Brain pericyte (primary cell): ENCODE measurements at regions not wholly inside any gene's neighbourhood (a gene's known extent, or its start where the extent isn't known, plus 50 kb on each side); places are given as distances from the start of the nearest gene placed in this dataset.

Experiments
- DNase-seq: peaks from one replicate; pipeline ENCODE4 v3.0.0-alpha.2; 2012; ENCODE audit warnings: low read depth, low spot score

DNA sequence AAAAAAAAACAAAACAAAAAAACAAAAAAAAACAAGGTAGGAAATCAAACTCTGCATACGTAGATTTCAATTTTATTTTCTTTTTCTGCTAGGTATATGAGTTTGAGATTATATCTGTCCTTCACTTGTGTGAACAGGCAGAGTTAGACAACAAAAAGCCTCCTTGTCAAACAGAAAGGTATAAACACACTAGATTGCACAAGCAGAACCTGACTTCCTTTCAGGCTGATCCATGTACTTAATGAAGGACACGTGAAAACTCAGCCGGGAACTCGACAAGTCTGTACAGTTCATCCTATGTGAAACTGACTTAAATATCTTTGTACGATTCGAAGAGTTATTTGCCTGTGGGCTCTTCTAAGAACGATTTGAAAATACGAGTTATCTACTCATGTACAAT is 254.1 kb downstream of the ARL4A start:
- DNase-seq: no peak

DNA sequence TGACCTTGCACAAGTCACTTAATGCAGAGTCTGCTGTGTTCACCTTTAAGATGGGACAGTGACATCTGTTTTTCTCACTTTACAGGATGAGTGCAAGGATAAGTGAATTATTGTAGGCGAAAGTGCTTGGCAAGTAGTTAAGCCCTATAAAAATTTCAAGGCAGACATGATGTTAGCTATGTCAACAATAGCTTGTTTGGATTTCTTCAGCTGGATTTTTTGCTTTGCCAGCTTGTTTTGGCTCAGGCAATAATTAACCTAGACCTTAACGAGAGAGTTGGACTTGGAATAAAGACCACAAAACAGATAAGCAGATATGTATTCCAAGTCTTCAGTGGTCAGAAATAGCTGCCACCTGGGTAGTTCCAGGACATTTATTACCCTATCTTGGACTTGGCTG is 255.2 kb downstream of the ARL4A start:
- DNase-seq: peak; percentile 25

DNA sequence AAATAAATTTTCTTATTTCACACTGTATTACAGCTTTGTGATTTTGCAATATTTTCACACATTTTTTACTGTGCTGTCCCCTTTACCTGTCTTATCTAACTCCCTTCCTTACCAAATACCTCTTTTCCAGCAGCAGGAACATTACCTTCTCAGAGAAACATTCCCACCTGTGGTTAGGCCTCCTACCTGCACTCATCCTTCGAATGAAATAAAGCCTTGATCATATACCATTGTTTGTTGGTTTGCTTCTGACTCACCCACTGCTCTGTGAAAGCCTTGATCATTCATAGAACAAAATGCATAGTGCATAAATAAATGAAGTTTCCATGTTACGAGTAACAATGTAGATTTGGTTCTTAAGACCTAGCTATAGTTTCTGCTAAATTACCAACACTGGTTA is 256.3 kb downstream of the ARL4A start:
- DNase-seq: no peak

GRCh38 chr7:12945901-12946300 is 258.5 kb downstream of the ARL4A start:
- DNase-seq: no peak

GRCh38 chr7:12947465-12947864 is 260.0 kb downstream of the ARL4A start:
- no peak for DNase-seq

GRCh38 chr7:12949060-12949931 is 261.9 kb downstream of the ARL4A start:
- DNase-seq: no peak

DNA sequence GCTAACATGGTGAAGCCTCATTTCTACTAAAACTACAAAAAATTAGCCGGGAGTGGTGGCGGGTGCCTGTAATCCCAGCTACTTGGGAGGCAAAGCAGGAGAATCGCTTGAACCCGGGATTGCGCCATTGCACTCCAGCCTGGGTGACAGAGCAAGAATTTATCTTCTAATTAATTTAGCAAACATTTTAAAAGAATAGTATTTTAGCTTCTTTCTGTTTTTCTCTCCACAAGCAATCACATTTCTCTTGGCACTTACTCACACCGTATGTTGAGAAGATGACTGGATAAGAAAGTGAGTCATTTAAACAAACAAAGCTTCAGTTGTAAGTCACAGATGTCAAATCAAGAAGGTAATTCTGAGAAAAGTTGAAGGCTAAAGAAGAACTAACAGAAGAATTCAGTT is 264.0 kb downstream of the ARL4A start:
- peak; percentile 60 for DNase-seq

DNA sequence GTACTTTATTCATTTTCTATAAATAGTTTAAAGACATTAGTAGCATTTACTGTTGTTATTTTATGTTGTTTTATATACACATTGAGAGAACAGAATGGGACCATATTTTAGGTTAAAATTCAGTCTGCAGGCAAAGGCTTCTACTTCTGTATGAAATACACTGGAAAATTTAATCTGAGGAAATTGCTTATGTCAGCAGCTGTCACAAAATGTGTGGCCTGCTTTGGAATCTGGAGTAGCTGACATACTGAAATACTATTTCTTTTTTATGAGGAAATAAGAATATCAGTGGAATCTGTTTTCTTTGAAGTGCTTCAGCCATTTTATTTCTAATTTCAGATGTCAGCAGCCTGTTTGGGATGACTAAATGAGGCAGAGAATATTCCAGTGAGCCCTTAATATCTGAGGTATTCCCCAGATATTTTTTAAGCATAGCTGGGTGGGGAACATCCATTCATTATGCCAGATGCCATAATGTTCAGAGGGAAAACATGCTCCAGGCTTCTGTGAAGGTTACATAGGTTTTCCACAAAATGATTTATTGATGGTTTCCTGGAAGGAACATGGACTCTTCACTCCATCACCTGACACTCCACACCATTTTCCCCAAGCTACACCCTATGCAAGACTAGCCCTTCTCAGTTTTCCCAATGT is 267.1 kb downstream of the ARL4A start:
- no peak for DNase-seq

DNA sequence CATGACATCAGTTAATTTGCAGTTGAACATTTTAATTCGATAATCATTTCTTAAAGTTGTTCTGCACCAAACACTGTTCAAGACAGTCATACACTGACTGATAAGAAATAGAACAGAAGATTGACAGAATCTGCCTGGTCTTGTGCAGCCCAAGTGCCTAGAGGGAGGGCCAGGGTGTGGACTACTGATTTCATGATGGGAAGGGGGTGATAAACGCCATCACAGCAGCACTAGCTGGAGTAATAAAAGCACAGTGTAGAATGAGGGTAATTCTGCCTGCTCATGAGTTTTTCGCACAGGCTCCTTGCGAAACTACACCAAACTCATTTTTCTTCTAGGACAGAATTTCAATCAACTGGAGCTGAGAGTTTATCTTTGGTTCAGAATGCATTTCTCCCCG is 270.1 kb downstream of the ARL4A start:
- no peak for DNase-seq

DNA sequence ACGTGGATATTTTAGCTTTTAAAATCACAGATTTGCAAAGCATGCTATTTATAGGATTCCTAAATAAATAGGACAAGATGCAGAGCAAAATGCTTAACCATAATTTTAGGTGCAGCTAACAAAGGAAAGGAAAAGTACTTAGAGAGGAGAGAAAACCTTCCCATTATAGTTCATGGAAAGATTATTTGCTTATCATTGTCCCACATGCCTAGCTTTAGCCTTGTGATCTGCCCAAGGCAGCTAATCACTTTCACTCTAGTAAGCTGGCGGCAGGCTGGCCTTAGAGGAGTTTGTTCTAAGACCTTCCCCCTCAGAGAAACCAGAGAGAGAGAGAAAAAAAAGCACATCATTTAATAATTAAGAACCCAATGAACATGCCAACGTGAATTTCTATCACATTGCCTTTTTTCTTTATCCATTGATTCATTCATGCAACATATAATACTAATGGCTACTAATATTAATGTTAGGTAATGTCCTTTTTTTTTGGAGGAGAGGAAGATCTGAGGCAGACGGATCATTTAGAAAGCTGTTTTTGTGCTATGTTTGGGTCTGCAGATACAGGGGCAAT is 274.6 kb downstream of the ARL4A start:
- no peak for DNase-seq

- DNase-seq: no peak
These were observed 276.0 kb downstream of the ARL4A start for GRCh38 chr7:12963435-12963834.

DNA sequence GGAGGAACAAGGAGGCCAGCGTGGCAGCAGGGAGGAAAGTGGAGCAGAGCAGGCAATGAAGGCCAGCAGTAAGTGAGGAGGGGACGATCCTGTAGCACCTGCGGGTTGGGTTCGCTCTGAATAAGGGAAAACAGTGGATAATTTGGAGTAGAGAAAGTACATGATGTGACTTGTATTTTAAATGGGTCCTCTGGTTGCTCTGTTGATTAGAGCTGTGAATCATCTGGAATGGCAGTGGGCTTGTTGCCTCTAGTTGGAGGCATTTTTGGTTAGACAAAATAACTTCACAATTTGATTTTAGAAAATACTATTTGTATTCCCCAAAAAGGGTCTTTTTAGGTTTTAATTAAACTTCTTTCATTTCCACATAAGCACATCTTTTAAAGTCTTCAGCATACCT is 277.4 kb downstream of the ARL4A start:
- no peak for DNase-seq

- no peak for DNase-seq
These were observed 278.3 kb downstream of the ARL4A start for GRCh38 chr7:12965767-12966166.

DNA sequence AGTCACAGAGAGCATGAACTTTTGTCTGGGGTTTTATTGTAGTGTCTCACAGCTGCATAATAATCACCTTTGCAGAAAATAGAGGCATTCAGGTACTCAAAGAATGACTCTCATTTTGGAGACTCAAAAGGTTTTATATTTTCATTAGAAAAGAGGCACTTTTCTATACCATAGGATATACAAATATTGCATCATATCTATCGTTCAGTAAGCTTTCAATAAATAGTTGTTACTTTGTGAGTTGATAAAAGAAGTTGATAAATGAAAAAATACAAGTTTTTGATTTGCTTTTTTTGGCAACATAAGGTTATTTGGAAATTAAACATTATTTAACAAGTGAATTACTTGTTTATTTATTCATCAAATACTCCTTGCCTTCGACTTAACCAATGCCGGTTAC is 279.9 kb downstream of the ARL4A start:
- no peak for DNase-seq

- DNase-seq: no peak
These were observed 281.5 kb downstream of the ARL4A start for GRCh38 chr7:12968836-12969422.

DNA sequence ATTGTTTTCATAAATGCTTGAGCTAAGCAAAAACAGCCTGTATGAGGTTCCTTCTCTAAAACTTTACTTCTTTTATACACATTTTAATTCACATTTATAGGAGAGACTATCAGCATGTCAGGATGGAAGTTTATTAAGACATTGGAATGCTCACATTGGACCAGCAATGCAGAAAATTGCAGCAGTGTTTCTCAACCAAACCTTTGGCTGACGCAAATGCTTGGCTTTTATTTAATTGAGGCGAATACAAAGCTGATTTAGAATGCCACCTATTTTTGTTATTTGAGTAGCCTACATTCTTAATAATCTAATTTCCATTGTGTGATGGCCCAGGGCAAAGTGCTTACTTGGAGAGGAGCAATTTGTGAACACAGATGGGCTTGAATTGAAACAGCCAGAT is 283.2 kb downstream of the ARL4A start:
- DNase-seq: no peak

DNA sequence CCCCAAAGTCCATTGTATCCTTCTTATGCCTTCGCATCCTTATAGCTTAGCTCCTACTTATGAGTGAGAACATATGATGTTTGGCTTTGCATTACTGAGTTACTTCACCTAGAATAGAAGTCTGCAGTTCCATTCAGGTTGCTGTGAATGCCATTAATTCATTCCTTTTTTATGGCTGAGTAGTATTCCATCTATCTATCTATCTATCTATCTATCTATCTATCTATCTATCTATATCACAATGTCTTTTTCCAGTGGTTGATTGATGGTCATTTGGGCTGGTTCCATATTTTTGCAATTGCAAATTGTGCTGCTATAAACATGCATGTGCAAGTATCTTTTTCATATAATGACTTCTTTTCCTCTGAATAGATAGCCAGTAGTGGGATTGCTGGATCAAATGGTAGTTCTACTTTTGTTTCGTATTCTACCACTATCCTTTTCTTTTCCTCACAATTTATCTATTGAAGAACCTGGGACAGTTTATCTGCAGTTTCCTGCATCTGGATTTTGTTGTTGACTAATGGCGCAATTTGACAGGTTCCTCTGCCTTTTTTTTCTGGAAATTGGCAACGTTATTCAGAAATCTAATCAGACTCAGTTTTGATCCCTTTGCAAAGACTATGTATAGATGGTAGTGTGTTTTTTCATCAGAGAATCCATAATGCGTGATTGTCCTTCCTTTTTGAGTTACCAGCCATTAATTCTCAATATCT is 287.2 kb downstream of the ARL4A start:
- DNase-seq: no peak

DNA sequence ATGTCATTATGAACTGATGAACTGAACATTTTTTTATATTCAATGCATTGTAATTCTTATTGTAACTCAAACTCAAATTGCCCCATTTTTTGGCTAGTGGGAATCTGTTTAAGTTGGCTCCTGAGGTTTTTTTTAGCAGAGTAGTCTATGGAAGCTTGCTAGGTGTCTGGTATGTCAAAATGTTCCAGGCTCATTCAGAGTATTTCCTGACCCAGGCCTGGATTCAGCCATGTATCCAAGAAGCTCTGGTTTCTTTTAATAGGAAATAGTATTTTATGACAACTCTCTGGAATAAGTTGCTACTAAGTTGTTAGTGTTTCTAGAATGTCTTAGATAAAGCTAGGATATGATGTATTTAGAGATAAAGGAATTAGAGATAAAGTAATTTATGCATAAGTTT is 288.0 kb downstream of the ARL4A start:
- DNase-seq: no peak

DNA sequence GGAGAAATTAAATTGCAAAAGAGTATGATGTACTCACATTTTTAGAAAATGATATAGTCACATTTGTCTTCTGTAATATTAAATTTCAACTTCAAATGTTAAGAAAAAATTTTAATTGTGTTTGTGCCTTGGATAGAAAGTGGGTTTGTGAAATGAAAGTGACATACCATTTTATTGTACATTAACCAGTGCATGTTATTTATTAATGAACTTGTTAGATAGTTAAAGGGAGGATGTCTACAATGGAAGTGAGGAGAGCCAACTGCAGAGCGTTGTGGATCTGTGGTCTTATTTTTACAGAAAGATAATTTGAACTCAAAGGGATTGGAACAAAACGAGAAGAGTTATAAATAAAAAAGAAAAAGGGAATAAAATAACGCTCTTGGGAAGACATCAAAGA is 291.7 kb downstream of the ARL4A start:
- DNase-seq: no peak

DNA sequence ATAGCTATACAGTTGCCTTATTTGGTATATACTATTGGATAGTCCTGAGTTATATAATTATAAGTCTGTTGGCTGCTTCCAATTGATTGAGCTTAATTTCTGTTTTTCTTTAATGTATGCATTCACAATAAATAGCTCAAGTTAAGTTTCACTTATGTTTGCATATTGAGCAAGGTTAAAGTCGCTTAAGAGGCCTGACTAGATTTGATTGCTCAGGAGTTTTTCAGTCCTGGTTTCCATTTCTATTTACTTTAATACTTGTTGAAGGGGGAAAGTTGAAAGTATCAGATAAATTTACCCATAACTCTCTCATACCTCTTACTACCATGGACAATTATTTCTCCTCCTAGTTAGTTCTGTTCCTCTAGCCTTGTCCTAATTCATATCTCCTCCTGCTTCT is 294.7 kb downstream of the ARL4A start:
- no peak for DNase-seq

DNA sequence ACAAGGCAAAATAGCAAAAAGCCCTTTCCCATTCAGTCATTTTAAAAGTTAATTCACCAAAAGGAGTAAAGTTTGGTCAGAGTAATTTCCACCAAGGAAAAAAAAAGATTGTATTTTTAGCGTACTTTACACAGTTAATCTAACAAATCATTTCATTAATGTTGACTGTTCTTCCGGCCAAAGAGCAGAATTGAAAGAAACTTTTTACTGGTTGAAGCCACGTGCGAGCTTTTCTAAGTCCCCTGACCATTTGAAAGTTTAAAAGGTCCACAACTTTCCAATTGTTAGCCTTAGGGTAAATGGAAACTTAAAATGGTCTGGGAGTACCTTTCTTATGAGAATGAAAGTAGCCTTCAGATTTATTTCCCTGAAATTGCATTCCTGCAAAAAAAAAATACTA is 296.7 kb downstream of the ARL4A start:
- no peak for DNase-seq

DNA sequence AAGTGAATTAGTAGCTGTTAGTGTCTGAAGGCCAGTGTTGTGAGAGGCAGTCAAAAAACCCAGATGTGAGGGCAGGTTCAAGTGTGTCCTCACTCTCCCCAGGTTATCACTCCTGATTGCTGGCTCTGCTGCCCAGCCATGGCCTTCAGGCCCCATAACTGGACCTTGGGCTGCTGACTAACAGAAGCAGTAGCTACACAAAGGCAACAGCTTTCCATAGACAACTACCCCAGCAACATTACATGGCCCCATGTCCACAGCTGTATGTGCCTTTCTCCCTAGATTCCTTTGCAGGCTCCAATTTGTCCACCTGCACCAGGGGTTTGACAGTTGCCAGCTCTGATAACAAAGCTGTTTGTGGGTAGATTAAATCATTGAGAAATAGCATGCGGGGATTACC is 297.8 kb downstream of the ARL4A start:
- no peak for DNase-seq
